Subcutaneous abdominal adipose tissue (tissue), 5 donors: ENCODE measurements at regions not wholly inside any gene's neighbourhood (a gene's known extent, or its start where the extent isn't known, plus 50 kb on each side); places are given as distances from the start of the nearest gene placed in this dataset.

Experiments
- H3K27ac ChIP-seq: one replicate; pipeline ENCODE4 v1.7.0; 2013; ENCODE audit warnings: low read depth, mild to moderate bottlenecking, inconsistent platforms, low read length, moderate library complexity
- H3K27me3 ChIP-seq, 5 donors: one replicate each; pipeline ENCODE4 v1.7.0; 2013; ENCODE audit warnings: low read length in 5 of 5, inconsistent platforms in 1 of 5; ENCODE audit not compliant: control insufficient read depth in 5 of 5, insufficient read depth in 4 of 5
- H3K36me3 ChIP-seq, 5 donors: one replicate each; pipeline ENCODE4 v1.7.0; 2013; ENCODE audit warnings: low read length in 5 of 5; ENCODE audit not compliant: control insufficient read depth in 5 of 5, insufficient read depth in 5 of 5
- H3K4me1 ChIP-seq, 5 donors: one replicate each; pipeline ENCODE4 v1.7.0; 2013; ENCODE audit warnings: low read length in 5 of 5, mild to moderate bottlenecking in 3 of 5, moderate library complexity in 1 of 5; ENCODE audit not compliant: control insufficient read depth in 5 of 5, insufficient read depth in 5 of 5
- H3K4me3 ChIP-seq, 5 donors: one replicate each; pipeline ENCODE4 v1.7.0; 2013; ENCODE audit warnings: low read length in 5 of 5, low read depth in 1 of 5
- H3K9ac ChIP-seq, 5 donors: one replicate each; pipeline ENCODE4 v1.7.0; 2013; ENCODE audit warnings: low read length in 5 of 5, mild to moderate bottlenecking in 4 of 5, moderate library complexity in 3 of 5
- H3K9me3 ChIP-seq, 5 donors: one replicate each; pipeline ENCODE4 v1.7.0; 2013; ENCODE audit warnings: low read length in 5 of 5; ENCODE audit not compliant: control insufficient read depth in 5 of 5
- donor health status: healthy.
- donor health status: healthy.
- donor health status: healthy.
- donor health status: healthy.
- donor health status: healthy.

DNA sequence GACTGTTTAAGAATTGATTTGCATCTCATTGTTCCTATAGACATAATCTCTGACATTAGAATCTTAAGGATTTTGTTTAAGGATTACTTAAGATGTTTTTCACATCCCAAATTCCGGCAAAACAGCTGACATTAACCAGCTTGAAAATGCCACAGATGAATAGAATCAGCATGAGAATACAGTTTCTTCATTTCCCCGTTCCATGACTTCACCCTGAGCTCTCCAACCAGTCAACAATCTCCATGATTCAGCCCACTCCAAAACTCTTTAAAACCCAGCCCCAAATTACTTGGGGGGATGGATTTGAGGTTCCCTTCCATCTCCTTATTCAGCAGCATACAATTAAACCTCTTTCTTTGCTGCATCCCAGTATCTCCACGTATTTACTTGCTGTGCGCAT is 201.0 kb downstream of the LYPLAL1 start:
- Histone ChIP-seq H3K4me3 (no peak overlapping the region), H3K27me3 (no peaks in the 10 kb centered on the region), H3K9ac (no peak overlapping the region), H3K36me3 (no peaks in the 10 kb centered on the region), H3K27ac (no peak overlapping the region), H3K4me1 (no peaks in the 10 kb centered on the region), H3K9me3 (no peaks in the 10 kb centered on the region)

DNA sequence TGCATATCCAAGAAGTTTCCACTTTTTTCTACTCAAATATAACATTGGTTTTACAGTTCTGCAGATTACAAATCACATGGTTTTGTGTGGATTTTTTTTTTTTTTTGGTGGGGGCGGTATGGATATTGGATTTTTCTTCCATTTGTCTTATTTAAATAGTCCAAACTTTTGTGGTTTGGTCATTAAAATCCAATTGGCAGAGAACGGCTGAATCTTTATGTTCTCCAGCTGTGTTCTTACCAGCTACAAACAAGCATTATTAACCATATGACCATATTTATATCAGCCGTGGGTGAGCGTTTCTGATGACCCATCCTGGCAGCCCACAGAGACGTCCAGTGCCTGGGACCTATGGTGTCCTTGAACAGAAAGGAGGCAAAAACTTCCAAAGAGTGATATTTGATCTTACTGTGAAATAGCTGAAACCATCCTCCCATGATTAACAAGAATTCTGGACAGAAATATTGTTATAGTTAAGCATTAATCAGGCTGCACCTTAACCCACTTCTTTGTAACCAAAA is 200.4 kb downstream of the LYPLAL1 start:
- Histone ChIP-seq H3K4me1 (no peaks in the 10 kb centered on the region), H3K9me3 (no peaks in the 10 kb centered on the region), H3K9ac (no peak overlapping the region), H3K36me3 (no peaks in the 10 kb centered on the region), H3K27ac (no peak overlapping the region), H3K27me3 (no peaks in the 10 kb centered on the region), H3K4me3 (no peak overlapping the region)

DNA sequence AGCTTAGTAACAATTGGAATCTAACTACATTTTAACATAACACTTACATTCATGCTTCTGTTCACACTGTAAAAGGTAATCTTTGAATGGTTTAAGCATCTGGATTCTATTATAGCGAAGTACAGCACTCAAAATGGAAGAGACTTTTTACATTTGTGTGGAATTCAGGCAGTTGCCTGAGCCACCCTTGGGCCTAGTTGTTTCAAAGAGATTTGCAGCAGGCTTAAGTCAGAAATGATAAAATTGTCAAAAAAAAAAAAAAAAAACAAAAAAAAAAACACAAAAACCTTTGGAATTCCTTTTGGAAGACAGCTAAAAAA is 199.9 kb downstream of the LYPLAL1 start:
- Histone ChIP-seq H3K27me3 (no peaks in the 10 kb centered on the region), H3K9ac (no peak overlapping the region), H3K4me1 (no peaks in the 10 kb centered on the region), H3K4me3 (no peak overlapping the region), H3K9me3 (no peaks in the 10 kb centered on the region), H3K27ac (no peak overlapping the region), H3K36me3 (no peaks in the 10 kb centered on the region)

DNA sequence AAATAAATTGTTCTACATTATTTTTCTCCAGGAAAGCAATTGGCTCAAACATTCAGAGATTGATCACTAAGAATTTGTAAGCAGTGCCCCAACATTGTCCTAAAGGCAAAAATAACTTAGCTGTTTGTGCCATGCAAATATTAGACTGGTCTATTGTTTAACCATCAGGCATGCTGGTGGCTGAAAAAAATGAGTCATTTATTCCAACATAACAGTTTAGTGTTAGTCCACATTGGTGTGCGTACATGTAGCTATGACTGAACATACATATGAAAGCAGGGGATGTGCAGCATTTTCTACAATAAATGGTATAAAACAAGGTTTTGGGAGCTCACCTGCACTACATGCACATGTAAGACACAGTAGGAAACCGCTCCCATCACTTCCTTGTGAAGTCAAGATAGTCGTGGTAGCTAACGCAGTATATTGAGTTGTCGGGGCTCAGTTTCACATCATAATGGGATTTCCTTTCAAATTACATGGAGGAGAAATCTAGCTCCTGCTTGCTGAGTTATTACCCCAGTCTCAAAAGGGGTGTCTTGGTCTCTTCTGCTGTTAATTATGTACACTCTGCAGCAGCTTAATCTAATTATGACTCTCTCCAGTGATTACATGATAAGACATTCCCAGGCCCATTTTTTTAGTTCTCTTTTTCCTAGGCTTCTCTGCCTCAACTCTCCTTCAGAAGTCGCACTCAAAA is 199.4 kb downstream of the LYPLAL1 start:
- Histone ChIP-seq H3K36me3 (no peaks in the 10 kb centered on the region), H3K9me3 (no peaks in the 10 kb centered on the region), H3K4me1 (no peaks in the 10 kb centered on the region), H3K4me3 (no peak overlapping the region), H3K27me3 (no peaks in the 10 kb centered on the region), H3K27ac (no peak overlapping the region), H3K9ac (no peak overlapping the region)

DNA sequence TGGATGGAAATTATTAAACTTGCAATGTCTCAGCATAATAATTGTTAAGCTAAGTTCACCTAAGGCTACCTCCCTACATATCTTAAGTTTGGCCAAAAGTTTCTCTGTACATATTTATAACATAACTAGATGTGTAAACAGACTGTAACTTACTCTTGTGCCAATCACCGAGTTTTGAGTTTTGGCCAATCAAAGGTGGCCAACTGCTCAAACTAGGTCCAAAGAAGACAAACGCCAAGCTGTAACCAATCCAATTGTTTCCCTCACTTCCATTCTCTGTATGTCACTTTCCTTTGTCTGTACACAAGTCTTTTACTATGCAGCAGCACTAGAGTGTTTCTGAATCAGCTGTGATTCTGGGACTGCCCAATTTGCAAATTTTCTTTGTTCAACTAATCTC is 197.8 kb downstream of the LYPLAL1 start:
- H3K27me3 ChIP-seq = no peaks in the 10 kb centered on the region
- H3K4me1 ChIP-seq = no peaks in the 10 kb centered on the region
- no peak overlapping the region for H3K4me3 ChIP-seq
- H3K9ac ChIP-seq = no peak overlapping the region
- H3K9me3 ChIP-seq = no peaks in the 10 kb centered on the region
- no peak overlapping the region for H3K27ac ChIP-seq
- H3K36me3 ChIP-seq = no peaks in the 10 kb centered on the region

DNA sequence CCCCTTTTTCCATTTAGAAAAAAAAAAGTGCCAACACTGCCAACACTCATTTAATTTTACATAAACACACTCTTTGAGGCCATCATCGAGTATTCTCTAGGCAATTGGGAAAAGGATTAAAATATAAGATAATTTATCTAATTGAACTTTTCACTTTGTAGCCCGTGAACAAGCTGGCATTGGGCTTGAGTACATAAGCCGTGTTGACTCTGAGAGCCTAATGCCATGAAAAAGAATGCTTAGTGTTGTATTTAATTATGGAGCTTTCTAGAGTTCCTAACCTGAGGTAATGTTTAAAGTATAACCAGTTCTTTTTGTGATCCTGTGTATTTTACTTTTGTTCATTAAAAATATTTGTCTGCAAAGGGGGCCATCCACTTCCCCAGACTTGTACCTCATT is 193.8 kb downstream of the LYPLAL1 start:
- Histone ChIP-seq H3K4me1 (no peaks in the 10 kb centered on the region), H3K27ac (no peak overlapping the region), H3K9ac (no peak overlapping the region), H3K27me3 (no peaks in the 10 kb centered on the region), H3K4me3 (no peak overlapping the region), H3K9me3 (no peaks in the 10 kb centered on the region), H3K36me3 (peaks cover 0 to 3% (median 0%) of the 10 kb centered on the region in 5 donors)

DNA sequence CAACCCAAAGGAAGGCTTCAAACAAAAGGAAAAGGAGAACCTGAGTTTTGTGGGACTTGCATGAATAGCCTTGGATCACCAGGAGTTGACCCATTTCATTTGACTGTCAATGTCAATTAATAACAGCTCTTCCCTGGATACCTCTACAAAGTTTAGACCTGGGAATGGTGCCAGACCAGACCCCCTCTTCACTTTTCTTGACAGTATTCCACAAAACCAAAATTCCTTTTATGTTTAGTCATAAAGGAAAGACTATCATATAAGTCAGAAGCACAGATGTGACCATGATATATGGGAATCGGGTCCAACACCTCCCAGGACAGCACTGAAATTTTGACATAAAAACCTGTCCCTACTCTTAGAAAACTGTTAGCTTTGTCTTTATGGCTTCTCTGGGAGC is 191.8 kb downstream of the LYPLAL1 start:
- Histone ChIP-seq H3K9ac (no peak overlapping the region), H3K9me3 (no peaks in the 10 kb centered on the region), H3K4me1 (no peaks in the 10 kb centered on the region), H3K27ac (no peak overlapping the region), H3K36me3 (peaks cover 0 to 3% (median 0%) of the 10 kb centered on the region in 5 donors), H3K27me3 (no peaks in the 10 kb centered on the region), H3K4me3 (no peak overlapping the region)

DNA sequence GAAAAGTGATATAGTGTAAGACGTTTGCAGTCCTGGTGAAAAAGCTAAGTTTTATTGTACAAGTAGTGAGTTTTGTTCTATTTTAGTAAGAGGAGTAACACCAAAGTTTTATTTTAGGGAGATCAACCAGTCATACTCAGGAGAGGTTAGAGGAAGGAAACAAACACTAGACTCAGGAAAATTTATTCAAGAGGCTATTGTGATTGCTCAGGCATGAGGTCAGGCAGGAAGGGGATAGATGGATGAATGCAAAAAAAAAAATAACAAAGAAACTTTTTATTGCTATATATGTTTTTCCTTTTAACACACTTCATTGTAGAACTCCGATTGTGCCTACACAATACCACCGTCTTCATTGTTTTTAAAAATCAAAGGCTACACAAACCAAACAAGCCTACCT is 189.0 kb downstream of the LYPLAL1 start:
- Histone ChIP-seq H3K9ac (no peak overlapping the region), H3K27ac (no peak overlapping the region), H3K9me3 (no peaks in the 10 kb centered on the region), H3K4me3 (no peak overlapping the region), H3K36me3 (peaks cover 0 to 3% (median 0%) of the 10 kb centered on the region in 5 donors), H3K4me1 (no peaks in the 10 kb centered on the region), H3K27me3 (no peaks in the 10 kb centered on the region)

DNA sequence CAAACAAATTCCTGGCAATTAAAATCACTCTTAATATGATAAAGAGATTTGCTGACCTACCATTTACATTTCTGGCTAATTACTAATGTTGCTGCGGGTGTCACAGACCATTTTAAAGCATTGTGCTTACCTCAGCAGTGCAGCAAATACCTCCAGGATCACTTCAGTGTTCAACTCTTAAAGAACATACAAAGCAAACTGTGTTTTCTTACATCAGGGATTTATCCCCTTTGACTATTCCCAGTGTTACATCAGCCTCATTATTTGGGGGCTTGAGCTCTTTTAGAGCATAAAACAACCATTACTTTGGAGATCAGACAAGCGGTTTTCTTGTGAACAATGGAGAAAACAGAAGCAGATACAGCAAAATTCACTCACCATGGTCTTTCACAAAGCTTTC is 185.4 kb downstream of the LYPLAL1 start:
- Histone ChIP-seq H3K36me3 (peaks cover 0 to 3% (median 0%) of the 10 kb centered on the region in 5 donors), H3K9me3 (no peaks in the 10 kb centered on the region), H3K9ac (no peak overlapping the region), H3K4me3 (no peak overlapping the region), H3K4me1 (no peaks in the 10 kb centered on the region), H3K27ac (no peak overlapping the region), H3K27me3 (no peaks in the 10 kb centered on the region)

DNA sequence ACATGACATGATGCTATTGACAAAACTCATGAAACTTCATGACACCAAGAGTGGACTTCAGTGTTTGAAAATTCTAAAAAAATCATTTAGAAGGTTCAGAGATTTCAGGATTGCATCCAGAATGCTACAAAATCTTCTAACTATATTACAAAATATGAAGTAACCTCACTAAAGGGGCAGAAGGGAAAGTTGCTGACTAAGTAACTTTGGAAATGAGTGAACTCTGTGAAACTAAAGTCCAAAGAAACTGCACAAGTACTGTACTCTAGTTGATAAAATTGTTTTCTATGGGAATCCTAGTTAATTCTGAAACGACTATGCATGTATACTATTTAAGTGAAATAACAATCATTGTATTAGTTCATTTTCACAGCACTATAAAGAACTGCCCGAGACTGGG is 184.4 kb downstream of the LYPLAL1 start:
- Histone ChIP-seq H3K27me3 (no peaks in the 10 kb centered on the region), H3K4me3 (no peak overlapping the region), H3K27ac (no peak overlapping the region), H3K9ac (no peak overlapping the region), H3K4me1 (no peaks in the 10 kb centered on the region), H3K9me3 (no peaks in the 10 kb centered on the region), H3K36me3 (no peaks in the 10 kb centered on the region)
